SH-SY5Y (cell line): ENCODE measurements at regions not wholly inside any gene's neighbourhood (a gene's known extent, or its start where the extent isn't known, plus 50 kb on each side); places are given as distances from the start of the nearest gene placed in this dataset.

Experiments used
- GATA2 ChIP-seq: IDR thresholded peaks from 2 replicates; pipeline ENCODE4 v1.6.1; 2011; ENCODE audit warnings: mild to moderate bottlenecking, low read depth, low read length
- GATA3 ChIP-seq: IDR thresholded peaks from 2 replicates; pipeline ENCODE4 v1.6.1; 2011; ENCODE audit warnings: low read depth, mild to moderate bottlenecking, low read length, moderate library complexity

GRCh38 chr1:13931226-13931625 lies 231.2 kb downstream of the PRDM2 start:
- TF ChIP-seq GATA2 (no peak), GATA3 (no peak)
